ENCODE measurements at regions not wholly inside any gene's neighbourhood (a gene's known extent, or its start where the extent isn't known, plus 50 kb on each side); places are given as distances from the start of the nearest gene placed in this dataset.
"Not testable (repeated sequence)": the region's sequence is repeated elsewhere in the genome, so short reads cannot be mapped to it uniquely, and the experiment has no call there.

GRCh38 chr12:97716356-97716755 lies 253.8 kb downstream of the RMST start:
- DNase-seq = no peak

GRCh38 chr12:97723801-97724200 lies 261.2 kb downstream of the RMST start:
- not testable (repeated sequence) for DNase-seq

DNA sequence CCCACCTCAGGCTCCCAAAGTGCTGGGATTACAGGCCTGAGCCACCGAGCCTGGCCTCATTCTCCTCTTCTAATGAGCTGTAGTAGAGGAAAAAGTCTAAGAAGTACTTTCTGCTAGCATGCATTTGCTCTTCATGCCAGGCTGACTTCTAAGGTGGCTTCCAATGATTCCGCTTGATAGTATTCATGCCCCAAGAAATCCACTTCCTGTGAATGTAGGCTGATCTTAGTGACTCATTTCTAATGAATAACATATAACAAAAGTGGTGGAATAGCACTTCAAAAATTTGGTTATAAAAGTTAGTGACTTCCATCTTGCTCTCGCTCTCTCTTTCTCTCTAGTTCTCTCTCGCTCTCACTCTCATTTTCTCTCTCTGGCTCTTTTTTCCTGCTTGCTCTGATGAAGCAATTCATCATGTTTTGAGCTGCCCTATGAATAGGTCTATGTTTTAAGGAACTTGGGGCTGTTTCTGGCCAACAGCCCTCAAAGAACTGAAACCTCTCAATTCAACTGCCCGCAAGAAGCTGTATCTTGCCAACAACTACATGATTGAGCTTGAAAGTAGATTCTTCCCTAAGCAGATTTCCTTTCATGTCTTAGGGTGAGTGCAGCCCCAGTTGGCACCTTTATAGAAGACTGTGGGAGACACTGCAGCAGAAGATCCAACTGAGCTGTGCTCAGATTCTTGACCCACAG lies 282.9 kb downstream of the RMST start:
- no peak for DNase-seq

DNA sequence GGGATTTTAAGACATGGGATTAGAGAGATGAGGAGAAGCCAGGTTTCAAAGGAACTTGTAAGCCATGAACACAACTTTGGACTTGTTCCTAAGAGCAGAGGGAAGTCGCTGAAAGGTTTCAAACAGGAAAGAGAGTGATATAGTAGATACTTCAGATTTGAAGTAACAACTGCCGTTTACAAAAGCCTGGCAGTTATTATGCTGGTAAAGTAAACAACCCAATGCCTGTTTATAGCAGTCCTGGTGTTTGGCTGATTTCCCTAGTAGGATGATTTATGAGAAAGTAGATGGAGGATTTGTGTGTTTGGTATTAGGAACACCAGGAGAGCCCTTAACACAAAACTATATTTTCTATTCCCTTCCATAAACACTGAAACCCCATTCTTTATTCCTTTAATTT lies 285.7 kb downstream of the RMST start:
- no peak for DNase-seq

DNA sequence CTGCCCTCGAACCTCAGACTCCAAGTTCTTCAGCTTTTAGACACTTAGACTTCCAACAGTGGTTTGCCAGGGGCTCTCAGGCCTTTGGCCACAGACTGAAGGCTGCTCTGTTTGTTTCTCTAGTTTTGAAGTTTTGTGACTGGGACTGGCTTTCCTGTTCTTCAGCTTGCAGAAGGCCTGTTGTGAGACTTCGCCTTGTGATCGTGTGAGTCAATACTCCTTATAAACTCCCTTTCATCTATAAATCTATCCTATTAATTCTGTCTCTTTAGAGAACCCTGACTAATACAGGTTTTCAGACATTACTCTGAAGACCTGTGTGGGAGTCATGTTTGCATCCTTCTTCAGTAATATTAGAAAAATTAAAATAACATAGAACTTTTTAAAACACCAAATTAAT lies 289.1 kb downstream of the RMST start:
- no peak for DNase-seq

- DNase-seq = no peak
Measured at GRCh38 chr12:97752129-97752528, 289.5 kb downstream of the RMST start.

GRCh38 chr12:97753332-97753731 lies 290.7 kb downstream of the RMST start:
- DNase-seq = no peak

GRCh38 chr12:97754306-97754705 lies 291.7 kb downstream of the RMST start:
- no peak for DNase-seq

GRCh38 chr12:97756066-97756666 lies 293.6 kb downstream of the RMST start:
- no peak for DNase-seq

DNA sequence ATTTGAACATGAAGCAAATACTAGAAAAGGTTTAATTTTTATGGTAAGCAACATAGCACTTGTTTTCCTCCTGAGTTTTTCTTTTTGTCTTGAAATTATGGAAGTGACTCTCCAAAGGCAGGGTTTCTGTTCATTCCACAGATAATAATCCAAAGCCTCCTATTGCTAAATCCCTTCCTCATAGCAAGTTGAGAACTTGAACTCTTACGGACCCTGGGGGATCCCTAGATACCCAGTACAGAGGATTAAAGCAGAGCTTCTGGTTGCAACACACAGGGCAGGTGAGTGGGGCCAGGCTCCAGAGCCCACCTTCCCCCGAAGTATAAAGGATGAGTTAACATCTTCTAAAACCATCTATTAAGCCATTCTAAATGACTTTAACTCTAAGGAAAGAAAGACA lies 294.1 kb downstream of the RMST start:
- no peak for DNase-seq

- no peak for DNase-seq
Measured at GRCh38 chr12:97757481-97758193, 295.0 kb downstream of the RMST start.

- no peak for DNase-seq
Measured at GRCh38 chr12:97758194-97758501, 295.5 kb downstream of the RMST start.

DNA sequence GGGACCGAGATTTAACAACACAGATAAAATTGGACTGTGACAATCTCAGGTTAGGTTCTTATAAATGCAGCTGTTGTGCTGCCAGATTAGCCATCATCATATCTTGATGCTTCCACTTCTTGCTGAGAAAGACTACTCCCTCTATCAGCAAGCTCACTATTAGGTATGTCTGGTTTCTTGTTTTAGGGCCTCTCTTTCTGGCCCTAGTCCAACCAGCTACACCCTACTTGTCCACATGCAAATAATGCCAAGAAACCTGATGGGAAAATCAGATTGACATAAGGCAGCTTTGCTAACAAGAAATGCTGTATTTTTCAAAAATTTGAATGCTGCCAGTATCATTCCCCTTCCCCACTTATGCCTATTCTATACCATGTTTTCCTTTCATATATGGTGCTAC lies 296.0 kb downstream of the RMST start:
- no peak for DNase-seq

- DNase-seq = no peak
Measured at GRCh38 chr12:97760601-97761000, 298.0 kb downstream of the RMST start.

GRCh38 chr12:97763113-97763512 lies 300.5 kb downstream of the RMST start:
- no peak for DNase-seq

- no peak for DNase-seq
Measured at GRCh38 chr12:97764700-97765099, 302.1 kb downstream of the RMST start.

DNA sequence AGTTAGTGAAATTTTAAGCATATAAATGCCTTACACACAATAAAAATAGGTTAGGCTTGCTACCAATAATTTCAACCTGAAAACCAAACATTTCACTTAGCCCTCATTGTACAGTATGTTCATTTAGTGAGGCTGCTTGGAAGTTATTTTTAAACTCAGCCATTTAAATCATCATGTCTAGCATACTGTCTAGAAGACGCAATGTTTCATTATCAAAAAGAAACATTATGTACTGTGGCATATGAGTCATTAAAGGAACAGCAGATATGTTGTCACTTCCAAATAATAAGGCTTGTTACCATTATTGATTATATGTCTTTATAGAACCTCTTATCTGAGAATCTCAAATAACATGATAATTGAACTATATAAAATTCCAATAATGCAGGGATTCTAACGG lies 304.7 kb downstream of the RMST start:
- no peak for DNase-seq

- no peak for DNase-seq
Measured at GRCh38 chr12:97778111-97778510, 315.5 kb downstream of the RMST start.

DNA sequence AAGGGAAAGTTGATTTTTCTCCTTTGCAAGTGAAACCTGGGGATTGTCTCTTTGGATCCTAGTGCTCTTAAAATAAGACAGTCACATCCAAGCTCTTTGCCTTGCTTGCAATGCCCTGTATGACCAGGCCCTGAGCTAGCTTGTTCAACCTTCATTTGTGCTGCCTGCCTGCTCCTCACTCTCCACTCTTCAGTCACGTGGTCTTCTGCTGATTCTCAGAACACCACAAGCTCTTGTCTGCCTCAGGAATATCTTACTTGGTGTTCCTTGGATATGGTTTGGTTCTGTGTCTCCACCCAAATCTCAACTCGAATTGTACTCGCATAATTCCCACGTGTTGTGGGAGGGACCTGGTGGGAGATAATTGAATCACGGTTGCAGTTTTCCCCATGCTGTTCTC lies 318.7 kb downstream of the RMST start:
- DNase-seq = no peak

DNA sequence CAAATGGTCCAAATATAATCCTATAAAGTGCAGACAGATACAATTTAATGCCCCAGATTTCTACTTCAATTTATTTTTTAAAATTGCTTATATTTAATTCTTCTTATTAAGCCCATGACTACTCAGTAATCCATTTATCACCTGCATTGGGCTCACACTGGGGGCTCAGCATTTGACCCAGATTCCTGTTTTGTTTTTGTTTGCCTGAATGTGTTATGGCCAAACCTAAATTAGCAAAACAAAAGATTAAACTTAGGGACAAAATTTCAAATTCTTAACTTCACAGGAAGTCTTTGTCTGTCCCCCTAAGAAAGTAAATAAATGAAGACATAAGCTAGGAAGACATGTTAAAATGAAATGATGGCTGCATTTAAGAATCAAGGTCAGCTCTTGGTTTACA lies 322.3 kb downstream of the RMST start:
- no peak for DNase-seq

GRCh38 chr12:97790281-97790680 lies 327.7 kb downstream of the RMST start:
- no peak for DNase-seq

DNA sequence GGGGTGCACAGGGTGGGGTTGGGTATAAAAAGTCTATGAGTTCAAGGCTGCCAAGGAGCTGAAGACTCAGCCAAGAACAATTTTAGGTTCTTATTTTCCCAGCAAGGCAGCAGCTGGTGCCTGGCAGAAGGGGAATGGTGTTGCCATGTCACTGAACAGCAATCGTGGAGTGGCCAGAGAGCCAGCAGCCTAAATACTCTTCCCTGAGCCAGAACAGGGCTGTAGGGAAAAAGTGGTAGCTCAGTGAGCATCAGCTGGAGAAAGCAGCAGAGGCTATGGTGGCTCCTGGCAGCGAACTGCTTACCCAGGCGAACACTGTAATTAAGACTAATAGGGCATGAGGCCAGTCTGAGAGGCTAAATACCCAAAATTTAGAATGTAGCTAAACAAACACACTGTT lies 334.9 kb downstream of the RMST start:
- no peak for DNase-seq

- no peak for DNase-seq
Measured at GRCh38 chr12:97800561-97800960, 338.0 kb downstream of the RMST start.

DNA sequence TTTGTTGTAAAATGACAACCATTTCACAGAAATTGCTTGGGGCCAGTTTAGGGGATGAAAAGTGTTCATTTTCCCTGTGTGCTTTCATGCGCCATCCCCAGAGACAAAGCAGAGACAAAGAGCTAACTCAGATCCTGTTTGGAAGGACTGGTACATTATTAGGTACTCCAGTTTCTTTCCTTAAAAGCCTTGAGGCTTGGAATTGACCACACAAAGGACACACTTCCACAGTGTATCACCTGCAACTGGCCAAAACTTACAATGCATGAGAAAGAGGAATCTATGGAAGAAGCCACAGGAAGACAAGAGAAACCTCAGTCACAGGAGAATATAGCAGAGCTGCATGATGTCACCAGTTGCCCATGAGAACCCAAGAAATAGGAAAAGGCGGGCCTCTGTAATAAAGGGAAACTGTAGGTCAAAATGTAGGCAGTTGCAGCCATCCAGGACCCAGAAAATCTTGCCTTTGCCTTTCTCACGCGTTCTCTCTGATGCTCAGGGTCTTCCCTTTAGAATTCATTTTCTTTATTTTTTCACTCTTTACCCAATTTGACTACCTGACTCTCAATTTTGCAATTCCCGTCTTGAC lies 339.0 kb downstream of the RMST start:
- DNase-seq = no peak
